Stimulated activated naive CD8-positive, alpha-beta T cell treated with anti-CD3 and anti-CD28 coated beads, Interleukin-15, amount 100 ng/mL, for 72 hours (primary cell): ENCODE measurements at regions not wholly inside any gene's neighbourhood (a gene's known extent, or its start where the extent isn't known, plus 50 kb on each side); places are given as distances from the start of the nearest gene placed in this dataset.

Experiments
- ATAC-seq: fragments of 150-1000 bp; cut with Tn5 transposase; 2 replicates; pipeline ENCODE4 v1.10.0; 2021; ENCODE audit warnings: mild to moderate bottlenecking, moderate library complexity
- DNase-seq, 2 donors: peaks; one replicate each; pipeline ENCODE4 v3.0.0; 2021 to 2022
- H3K27ac Mint-ChIP-seq, 2 donors: one replicate each; pipeline ENCODE4 v1.8.0; 2022; ENCODE audit warnings: mild to moderate bottlenecking in 2 of 2, mixed read lengths in 2 of 2, moderate library complexity in 2 of 2
- H3K27me3 Mint-ChIP-seq: one replicate; pipeline ENCODE4 v1.8.0; 2022; ENCODE audit warnings: mixed read lengths
- H3K4me1 Mint-ChIP-seq: one replicate; pipeline ENCODE4 v1.8.0; 2022; ENCODE audit warnings: mild to moderate bottlenecking, mixed read lengths
- H3K4me3 Mint-ChIP-seq, 2 donors: one replicate each; pipeline ENCODE4 v1.8.0; 2022; ENCODE audit warnings: mild to moderate bottlenecking in 2 of 2, mixed read lengths in 2 of 2, moderate library complexity in 1 of 2
- H3K9me3 Mint-ChIP-seq, 2 donors: one replicate each; pipeline ENCODE4 v1.8.0; 2022; ENCODE audit warnings: mixed read lengths in 2 of 2

- peaks cover 6% of the 10 kb centered on the region for H3K4me1 Mint-ChIP-seq
- H3K9me3 Mint-ChIP-seq = peaks cover 5 to 6% of the 10 kb centered on the region in 2 donors
- H3K27ac Mint-ChIP-seq = no peak overlapping the region
- no peak for ATAC-seq
- DNase-seq = no peak
- H3K27me3 Mint-ChIP-seq = no peaks in the 10 kb centered on the region
- no peak overlapping the region for H3K4me3 Mint-ChIP-seq
These were observed 88.2 kb upstream of the CAMK2D start for GRCh38 chr4:113849771-113850170.

DNA sequence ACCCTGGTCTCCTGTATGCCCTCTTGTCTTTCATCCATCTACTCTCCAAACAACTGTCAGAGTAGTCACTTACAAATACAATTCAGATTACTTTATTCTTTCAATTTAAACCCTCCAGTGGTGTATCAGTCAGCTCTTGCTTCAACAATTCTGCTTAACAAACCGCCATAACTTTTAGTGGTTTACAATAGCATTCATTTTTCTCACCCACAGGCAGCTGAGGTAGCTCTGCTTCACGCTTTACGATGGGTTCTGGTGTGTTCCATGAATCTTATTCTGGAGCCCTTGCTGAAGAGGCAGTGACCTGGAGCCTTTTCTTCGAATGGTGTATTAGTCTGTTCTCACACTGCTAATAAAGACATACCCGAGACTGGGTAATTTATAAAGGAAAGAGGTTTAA, 86.2 kb upstream of the CAMK2D start:
- Mint-ChIP-seq H3K4me1 (peaks cover 6% of the 10 kb centered on the region), H3K9me3 (no peaks in the 10 kb centered on the region), H3K27ac (no peak overlapping the region), H3K4me3 (no peak overlapping the region), H3K27me3 (no peaks in the 10 kb centered on the region)
- no peak for ATAC-seq
- DNase-seq = no peak

DNA sequence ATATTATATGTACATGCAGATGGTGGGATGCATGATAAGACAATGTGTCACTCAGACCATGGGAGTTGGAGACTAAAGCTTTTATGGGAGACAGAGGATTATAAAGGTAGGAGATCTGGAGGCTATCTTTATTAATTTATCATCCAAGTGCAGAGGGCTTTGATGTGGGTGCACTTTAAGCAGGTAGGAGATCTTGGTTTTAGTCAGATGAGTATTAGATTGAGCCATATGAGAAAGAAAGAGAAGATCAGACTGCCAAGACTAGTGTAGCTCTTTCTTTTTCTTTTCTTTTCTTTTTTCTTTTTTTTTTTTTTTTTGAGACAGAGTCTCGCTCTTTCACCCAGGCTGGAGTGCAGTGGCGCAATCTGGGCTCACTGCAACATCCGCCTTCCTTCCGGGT, 84.9 kb upstream of the CAMK2D start:
- H3K4me1 Mint-ChIP-seq = peaks cover 6% of the 10 kb centered on the region
- no peaks in the 10 kb centered on the region for H3K27me3 Mint-ChIP-seq

DNA sequence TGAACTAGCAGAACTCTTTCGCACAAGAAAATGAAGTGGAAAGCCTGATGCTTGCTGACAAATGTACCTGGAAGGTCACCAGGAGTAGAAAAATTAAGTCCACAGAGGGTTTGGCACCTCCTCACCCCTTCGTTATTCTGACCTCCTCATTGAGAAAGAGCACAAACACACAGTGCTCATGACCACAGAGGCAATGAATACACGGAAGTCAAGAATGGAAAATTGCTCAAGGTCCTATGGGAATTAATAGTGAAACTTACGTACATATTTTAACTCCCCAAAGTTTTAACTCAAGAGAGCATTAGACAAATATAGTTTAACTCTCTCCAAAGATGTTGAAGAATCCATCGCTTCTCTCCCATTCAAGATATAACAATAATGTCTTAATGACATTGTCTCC, 83.6 kb upstream of the CAMK2D start:
- ATAC-seq (no peak), DNase-seq (no peak)
- Mint-ChIP-seq H3K4me3 (no peak overlapping the region), H3K4me1 (peaks cover 6% of the 10 kb centered on the region), H3K27me3 (no peaks in the 10 kb centered on the region), H3K9me3 (no peaks in the 10 kb centered on the region), H3K27ac (no peak overlapping the region)

More for the DNA sequence above, 84.9 kb upstream of the CAMK2D start:
- no peaks in the 10 kb centered on the region for H3K9me3 Mint-ChIP-seq
- peak overlapping the region in 1 of 2 donors; percentile 6 for H3K27ac Mint-ChIP-seq
- DNase-seq (no peak), ATAC-seq (no peak)
- H3K4me3 Mint-ChIP-seq = no peak overlapping the region

DNA sequence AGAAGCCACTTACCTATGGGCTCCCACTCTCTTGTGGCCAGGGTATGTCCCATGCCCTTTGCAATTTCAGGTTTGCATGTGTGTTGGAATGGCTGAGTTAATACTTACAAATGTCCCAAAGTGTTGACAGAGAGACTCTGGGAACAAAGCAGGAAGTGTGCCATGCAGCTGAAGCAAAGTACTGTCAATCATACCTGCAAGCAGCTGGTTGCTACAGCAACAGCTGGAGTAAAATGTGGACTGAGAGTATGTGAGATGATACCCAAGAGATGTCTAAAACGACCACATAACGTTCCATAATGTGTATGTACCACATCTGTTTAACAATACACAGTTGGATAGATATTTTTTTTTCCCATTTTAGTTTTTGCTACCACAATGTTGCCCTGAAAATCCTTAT, 82.8 kb upstream of the CAMK2D start:
- no peak overlapping the region for H3K27ac Mint-ChIP-seq
- H3K9me3 Mint-ChIP-seq = no peaks in the 10 kb centered on the region
- H3K4me3 Mint-ChIP-seq = no peak overlapping the region
- peaks cover 6% of the 10 kb centered on the region for H3K4me1 Mint-ChIP-seq
- no peak for DNase-seq
- no peak for ATAC-seq
- no peaks in the 10 kb centered on the region for H3K27me3 Mint-ChIP-seq

DNA sequence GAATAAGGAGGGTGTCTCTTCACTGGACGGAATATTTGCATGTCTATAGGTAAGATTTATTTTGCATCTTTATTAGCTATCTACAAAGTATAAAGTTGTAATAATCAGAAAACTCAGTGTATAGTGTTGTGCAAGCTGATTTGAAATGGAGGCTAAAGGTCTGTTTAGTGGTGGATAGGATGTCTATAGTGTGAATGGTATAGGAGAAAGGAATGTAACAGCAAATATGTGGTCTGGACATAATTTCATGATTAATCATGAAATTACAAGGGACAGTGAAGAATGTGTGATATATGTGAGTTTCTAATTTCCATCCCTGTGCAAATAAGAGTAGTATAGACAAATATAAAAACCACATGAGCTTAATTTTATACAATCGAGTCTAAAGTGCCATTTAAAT, 79.3 kb upstream of the CAMK2D start:
- DNase-seq = no peak
- H3K4me3 Mint-ChIP-seq = no peak overlapping the region
- H3K9me3 Mint-ChIP-seq = no peaks in the 10 kb centered on the region
- no peak overlapping the region for H3K27ac Mint-ChIP-seq
- H3K27me3 Mint-ChIP-seq = no peaks in the 10 kb centered on the region
- H3K4me1 Mint-ChIP-seq = peaks cover 10% of the 10 kb centered on the region
- no peak for ATAC-seq

GRCh38 chr4:113838460-113838859, 76.9 kb upstream of the CAMK2D start:
- Mint-ChIP-seq H3K4me1 (peaks cover 10% of the 10 kb centered on the region), H3K27ac (no peak overlapping the region), H3K9me3 (no peaks in the 10 kb centered on the region), H3K4me3 (no peak overlapping the region), H3K27me3 (no peaks in the 10 kb centered on the region)
- DNase-seq = no peak
- ATAC-seq = no peak

DNA sequence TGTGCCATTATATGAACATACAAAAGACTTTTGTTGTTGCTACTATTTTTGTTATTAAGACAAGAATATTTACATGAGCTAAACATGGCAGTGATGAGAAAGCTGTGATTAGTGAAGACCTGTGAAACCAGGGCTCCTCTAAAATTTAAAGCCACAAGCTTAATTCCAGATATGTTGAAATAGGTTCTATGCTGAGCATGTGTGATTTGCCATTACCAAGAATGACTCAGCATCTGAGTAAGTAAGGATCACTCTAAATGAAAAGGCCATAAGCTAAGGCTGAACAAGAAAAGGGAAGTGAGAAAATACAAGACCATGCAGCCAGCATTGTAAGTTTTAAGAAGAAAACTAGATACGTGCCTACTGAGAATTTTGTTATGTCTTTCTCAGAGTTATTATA, 75.9 kb upstream of the CAMK2D start:
- Mint-ChIP-seq H3K9me3 (no peaks in the 10 kb centered on the region), H3K27ac (no peak overlapping the region), H3K27me3 (no peaks in the 10 kb centered on the region), H3K4me1 (peaks cover 10% of the 10 kb centered on the region), H3K4me3 (no peak overlapping the region)
- ATAC-seq = peak; percentile 60
- no peak for DNase-seq

DNA sequence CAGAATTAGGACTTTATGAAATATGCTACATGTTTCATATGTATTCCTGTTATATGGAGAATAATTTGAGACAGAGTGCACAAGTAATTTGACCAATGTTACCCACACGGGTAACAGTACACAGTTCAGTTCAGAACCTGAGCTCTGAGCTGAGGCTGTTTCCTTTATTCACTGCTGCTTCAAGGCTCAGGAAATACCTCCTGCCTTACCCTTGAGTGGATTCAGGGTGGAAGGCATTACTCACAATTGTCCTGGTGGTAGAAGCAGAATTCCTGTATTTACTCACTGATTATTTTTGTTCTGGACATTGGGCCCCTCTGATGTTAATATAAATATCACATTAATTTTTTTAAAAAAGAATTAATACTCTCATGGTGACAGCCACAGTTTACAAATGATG, 73.5 kb upstream of the CAMK2D start:
- Mint-ChIP-seq H3K27me3 (no peaks in the 10 kb centered on the region), H3K9me3 (peaks cover 0 to 4% of the 10 kb centered on the region in 2 donors), H3K27ac (no peak overlapping the region), H3K4me3 (no peak overlapping the region), H3K4me1 (peaks cover 16% of the 10 kb centered on the region)
- DNase-seq (no peak), ATAC-seq (no peak)

GRCh38 chr4:113834298-113834697, 72.8 kb upstream of the CAMK2D start:
- DNase-seq = no peak
- Mint-ChIP-seq H3K27ac (no peak overlapping the region), H3K4me1 (peaks cover 16% of the 10 kb centered on the region), H3K9me3 (peaks cover 0 to 4% of the 10 kb centered on the region in 2 donors), H3K4me3 (no peak overlapping the region), H3K27me3 (peaks cover 4% of the 10 kb centered on the region)
- no peak for ATAC-seq

GRCh38 chr4:113832803-113833202, 71.3 kb upstream of the CAMK2D start:
- Mint-ChIP-seq H3K9me3 (peaks cover 0 to 4% of the 10 kb centered on the region in 2 donors), H3K4me3 (no peak overlapping the region), H3K27me3 (peaks cover 7% of the 10 kb centered on the region), H3K27ac (no peak overlapping the region), H3K4me1 (peaks cover 13% of the 10 kb centered on the region)
- DNase-seq (no peak), ATAC-seq (no peak)

- Mint-ChIP-seq H3K27ac (no peak overlapping the region), H3K4me1 (peaks cover 14% of the 10 kb centered on the region), H3K27me3 (peaks cover 7% of the 10 kb centered on the region), H3K4me3 (no peak overlapping the region), H3K9me3 (peaks cover 0 to 4% of the 10 kb centered on the region in 2 donors)
- no peak for ATAC-seq
- DNase-seq = no peak
These were observed 69.9 kb upstream of the CAMK2D start for GRCh38 chr4:113831457-113831856.

- DNase-seq (no peak), ATAC-seq (no peak)
- no peak overlapping the region for H3K27ac Mint-ChIP-seq
- H3K4me3 Mint-ChIP-seq = no peak overlapping the region
- H3K4me1 Mint-ChIP-seq = peaks cover 39% of the 10 kb centered on the region
- H3K9me3 Mint-ChIP-seq = peaks cover 0 to 4% of the 10 kb centered on the region in 2 donors
- peaks cover 7% of the 10 kb centered on the region for H3K27me3 Mint-ChIP-seq
These were observed 67.2 kb upstream of the CAMK2D start for GRCh38 chr4:113828702-113829101.

GRCh38 chr4:113827285-113827684, 65.7 kb upstream of the CAMK2D start:
- Mint-ChIP-seq H3K9me3 (peaks cover 0 to 4% of the 10 kb centered on the region in 2 donors), H3K4me1 (peaks cover 53% of the 10 kb centered on the region)
- ATAC-seq = no peak

GRCh38 chr4:113826421-113826820, 64.9 kb upstream of the CAMK2D start:
- ATAC-seq = no peak
- Mint-ChIP-seq H3K27ac (no peak overlapping the region), H3K4me3 (no peak overlapping the region), H3K4me1 (peaks cover 55% of the 10 kb centered on the region), H3K27me3 (peaks cover 7% of the 10 kb centered on the region), H3K9me3 (peaks cover 0 to 1% of the 10 kb centered on the region in 2 donors)
- DNase-seq = no peak

More at GRCh38 chr4:113827285-113827684, 65.7 kb upstream of the CAMK2D start:
- Mint-ChIP-seq H3K4me3 (no peak overlapping the region), H3K27me3 (peaks cover 7% of the 10 kb centered on the region), H3K27ac (no peak overlapping the region)
- DNase-seq = no peak

GRCh38 chr4:113825272-113825671, 63.7 kb upstream of the CAMK2D start:
- H3K9me3 Mint-ChIP-seq = no peaks in the 10 kb centered on the region
- no peak overlapping the region for H3K27ac Mint-ChIP-seq
- peak overlapping the region; percentile 6 to 29 for H3K4me3 Mint-ChIP-seq
- peaks cover 53% of the 10 kb centered on the region for H3K4me1 Mint-ChIP-seq
- no peak for DNase-seq
- H3K27me3 Mint-ChIP-seq = peaks cover 7% of the 10 kb centered on the region
- peak; percentile 62 for ATAC-seq

DNA sequence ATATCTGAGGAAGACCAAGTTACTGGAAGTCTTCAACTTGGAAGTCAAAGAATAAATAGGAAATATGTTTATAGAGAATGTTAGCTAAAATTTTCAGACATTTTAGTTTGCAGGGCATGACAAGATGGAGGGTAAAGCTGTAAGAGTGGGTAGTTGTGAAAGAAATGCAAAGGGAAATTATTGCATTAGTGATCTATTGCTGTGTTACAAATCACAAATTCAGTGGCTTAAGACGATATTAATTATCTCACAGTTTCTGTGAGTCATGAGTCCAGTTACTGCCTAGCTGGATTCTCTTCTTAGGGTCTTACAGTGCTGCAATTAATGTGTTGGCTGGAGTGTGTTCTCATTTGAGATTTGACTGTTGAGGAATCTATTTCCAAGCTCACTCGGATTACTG, 62.9 kb upstream of the CAMK2D start:
- DNase-seq (no peak), ATAC-seq (no peak)
- Mint-ChIP-seq H3K27ac (peak overlapping the region in 1 of 2 donors; percentile 38), H3K9me3 (no peaks in the 10 kb centered on the region), H3K4me1 (peaks cover 53% of the 10 kb centered on the region), H3K27me3 (peaks cover 4% of the 10 kb centered on the region), H3K4me3 (peak overlapping the region; percentile 1 to 44)
